Stimulated activated CD4-positive, alpha-beta T cell treated with anti-CD3 and anti-CD28 coated beads, Interleukin-12 subunit alpha, Interleukin-12 subunit beta, amount 100 ng/mL, for 48 hours (primary cell): ENCODE measurements at regions not wholly inside any gene's neighbourhood (a gene's known extent, or its start where the extent isn't known, plus 50 kb on each side); places are given as distances from the start of the nearest gene placed in this dataset.

Source experiments
- DNase-seq, 3 donors: peaks; one replicate each; pipeline ENCODE4 v3.0.0-alpha.2; 2020; ENCODE audit warnings: low read depth in 2 of 3, low spot score in 1 of 3

- DNase-seq: no peak
Observed at GRCh38 chr6:43858161-43859153, 88.4 kb downstream of the VEGFA start.

- no peak for DNase-seq
Observed at GRCh38 chr6:43856005-43856765, 86.2 kb downstream of the VEGFA start.

GRCh38 chr6:43855247-43855646 lies 85.2 kb downstream of the VEGFA start:
- DNase-seq: no peak

GRCh38 chr6:43853066-43853650 lies 83.1 kb downstream of the VEGFA start:
- DNase-seq: no peak

GRCh38 chr6:43852350-43852864 lies 82.4 kb downstream of the VEGFA start:
- no peak for DNase-seq

- DNase-seq: no peak
Observed at GRCh38 chr6:43851204-43851865, 81.3 kb downstream of the VEGFA start.

- DNase-seq: no peak
Observed at GRCh38 chr6:43850314-43851203, 80.5 kb downstream of the VEGFA start.

GRCh38 chr6:43849844-43850243 lies 79.8 kb downstream of the VEGFA start:
- no peak for DNase-seq

GRCh38 chr6:43848671-43849391 lies 78.8 kb downstream of the VEGFA start:
- no peak for DNase-seq

GRCh38 chr6:43847741-43848630 lies 78.0 kb downstream of the VEGFA start:
- DNase-seq: no peak

GRCh38 chr6:43846556-43846955 lies 76.5 kb downstream of the VEGFA start:
- DNase-seq: no peak

- no peak for DNase-seq
Observed at GRCh38 chr6:43845646-43846045, 75.6 kb downstream of the VEGFA start.

GRCh38 chr6:43843669-43844171 lies 73.7 kb downstream of the VEGFA start:
- no peak for DNase-seq

- DNase-seq: no peak
Observed at GRCh38 chr6:43843097-43843645, 73.2 kb downstream of the VEGFA start.

- no peak for DNase-seq
Observed at GRCh38 chr6:43842231-43842794, 72.3 kb downstream of the VEGFA start.

- no peak for DNase-seq
Observed at GRCh38 chr6:43840490-43841218, 70.6 kb downstream of the VEGFA start.
